ENCODE measurements at regions not wholly inside any gene's neighbourhood (a gene's known extent, or its start where the extent isn't known, plus 50 kb on each side); places are given as distances from the start of the nearest gene placed in this dataset.

GRCh38 chr12:41715256-41715655 is 429.4 kb downstream of the GXYLT1 start (continued):
- TF ChIP-seq, protein P1, sequence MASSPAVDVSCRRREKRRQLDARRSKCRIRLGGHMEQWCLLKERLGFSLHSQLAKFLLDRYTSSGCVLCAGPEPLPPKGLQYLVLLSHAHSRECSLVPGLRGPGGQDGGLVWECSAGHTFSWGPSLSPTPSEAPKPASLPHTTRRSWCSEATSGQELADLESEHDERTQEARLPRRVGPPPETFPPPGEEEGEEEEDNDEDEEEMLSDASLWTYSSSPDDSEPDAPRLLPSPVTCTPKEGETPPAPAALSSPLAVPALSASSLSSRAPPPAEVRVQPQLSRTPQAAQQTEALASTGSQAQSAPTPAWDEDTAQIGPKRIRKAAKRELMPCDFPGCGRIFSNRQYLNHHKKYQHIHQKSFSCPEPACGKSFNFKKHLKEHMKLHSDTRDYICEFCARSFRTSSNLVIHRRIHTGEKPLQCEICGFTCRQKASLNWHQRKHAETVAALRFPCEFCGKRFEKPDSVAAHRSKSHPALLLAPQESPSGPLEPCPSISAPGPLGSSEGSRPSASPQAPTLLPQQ (tag by site-specific recombination; IDR thresholded peaks at IDR 0.05): no peak
- TF ChIP-seq, protein P2, sequence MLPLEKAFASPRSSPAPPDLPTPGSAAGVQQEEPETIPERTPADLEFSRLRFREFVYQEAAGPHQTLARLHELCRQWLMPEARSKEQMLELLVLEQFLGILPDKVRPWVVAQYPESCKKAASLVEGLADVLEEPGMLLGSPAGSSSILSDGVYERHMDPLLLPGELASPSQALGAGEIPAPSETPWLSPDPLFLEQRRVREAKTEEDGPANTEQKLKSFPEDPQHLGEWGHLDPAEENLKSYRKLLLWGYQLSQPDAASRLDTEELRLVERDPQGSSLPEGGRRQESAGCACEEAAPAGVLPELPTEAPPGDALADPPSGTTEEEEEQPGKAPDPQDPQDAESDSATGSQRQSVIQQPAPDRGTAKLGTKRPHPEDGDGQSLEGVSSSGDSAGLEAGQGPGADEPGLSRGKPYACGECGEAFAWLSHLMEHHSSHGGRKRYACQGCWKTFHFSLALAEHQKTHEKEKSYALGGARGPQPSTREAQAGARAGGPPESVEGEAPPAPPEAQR (tag by site-specific recombination; IDR thresholded peaks at IDR 0.05): no peak
- TF ChIP-seq ZNF37A (tag by site-specific recombination; IDR thresholded peaks at IDR 0.05) (no peak), ZNF266 (tag by site-specific recombination; IDR thresholded peaks at IDR 0.05; ENCODE audit: low read depth) (no peak), ZNF184 (tag by site-specific recombination; IDR thresholded peaks at IDR 0.05) (no peak), ZNF510 (tag by site-specific recombination; IDR thresholded peaks at IDR 0.05; ENCODE audit: insufficient replicate concordance) (no peak), ZNF776 (tag by site-specific recombination; IDR thresholded peaks at IDR 0.05; ENCODE audit: borderline replicate concordance) (no peak)
- TF ChIP-seq, protein P3, sequence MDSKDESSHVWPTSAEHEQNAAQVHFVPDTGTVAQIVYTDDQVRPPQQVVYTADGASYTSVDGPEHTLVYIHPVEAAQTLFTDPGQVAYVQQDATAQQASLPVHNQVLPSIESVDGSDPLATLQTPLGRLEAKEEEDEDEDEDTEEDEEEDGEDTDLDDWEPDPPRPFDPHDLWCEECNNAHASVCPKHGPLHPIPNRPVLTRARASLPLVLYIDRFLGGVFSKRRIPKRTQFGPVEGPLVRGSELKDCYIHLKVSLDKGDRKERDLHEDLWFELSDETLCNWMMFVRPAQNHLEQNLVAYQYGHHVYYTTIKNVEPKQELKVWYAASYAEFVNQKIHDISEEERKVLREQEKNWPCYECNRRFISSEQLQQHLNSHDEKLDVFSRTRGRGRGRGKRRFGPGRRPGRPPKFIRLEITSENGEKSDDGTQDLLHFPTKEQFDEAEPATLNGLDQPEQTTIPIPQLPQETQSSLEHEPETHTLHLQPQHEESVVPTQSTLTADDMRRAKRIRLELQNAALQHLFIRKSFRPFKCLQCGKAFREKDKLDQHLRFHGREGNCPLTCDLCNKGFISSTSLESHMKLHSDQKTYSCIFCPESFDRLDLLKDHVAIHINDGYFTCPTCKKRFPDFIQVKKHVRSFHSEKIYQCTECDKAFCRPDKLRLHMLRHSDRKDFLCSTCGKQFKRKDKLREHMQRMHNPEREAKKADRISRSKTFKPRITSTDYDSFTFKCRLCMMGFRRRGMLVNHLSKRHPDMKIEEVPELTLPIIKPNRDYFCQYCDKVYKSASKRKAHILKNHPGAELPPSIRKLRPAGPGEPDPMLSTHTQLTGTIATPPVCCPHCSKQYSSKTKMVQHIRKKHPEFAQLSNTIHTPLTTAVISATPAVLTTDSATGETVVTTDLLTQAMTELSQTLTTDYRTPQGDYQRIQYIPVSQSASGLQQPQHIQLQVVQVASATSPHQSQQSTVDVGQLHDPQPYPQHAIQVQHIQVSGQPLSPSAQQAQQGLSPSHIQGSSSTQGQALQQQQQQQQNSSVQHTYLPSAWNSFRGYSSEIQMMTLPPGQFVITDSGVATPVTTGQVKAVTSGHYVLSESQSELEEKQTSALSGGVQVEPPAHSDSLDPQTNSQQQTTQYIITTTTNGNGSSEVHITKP (tag by site-specific recombination; IDR thresholded peaks at IDR 0.05): no peak

DNA sequence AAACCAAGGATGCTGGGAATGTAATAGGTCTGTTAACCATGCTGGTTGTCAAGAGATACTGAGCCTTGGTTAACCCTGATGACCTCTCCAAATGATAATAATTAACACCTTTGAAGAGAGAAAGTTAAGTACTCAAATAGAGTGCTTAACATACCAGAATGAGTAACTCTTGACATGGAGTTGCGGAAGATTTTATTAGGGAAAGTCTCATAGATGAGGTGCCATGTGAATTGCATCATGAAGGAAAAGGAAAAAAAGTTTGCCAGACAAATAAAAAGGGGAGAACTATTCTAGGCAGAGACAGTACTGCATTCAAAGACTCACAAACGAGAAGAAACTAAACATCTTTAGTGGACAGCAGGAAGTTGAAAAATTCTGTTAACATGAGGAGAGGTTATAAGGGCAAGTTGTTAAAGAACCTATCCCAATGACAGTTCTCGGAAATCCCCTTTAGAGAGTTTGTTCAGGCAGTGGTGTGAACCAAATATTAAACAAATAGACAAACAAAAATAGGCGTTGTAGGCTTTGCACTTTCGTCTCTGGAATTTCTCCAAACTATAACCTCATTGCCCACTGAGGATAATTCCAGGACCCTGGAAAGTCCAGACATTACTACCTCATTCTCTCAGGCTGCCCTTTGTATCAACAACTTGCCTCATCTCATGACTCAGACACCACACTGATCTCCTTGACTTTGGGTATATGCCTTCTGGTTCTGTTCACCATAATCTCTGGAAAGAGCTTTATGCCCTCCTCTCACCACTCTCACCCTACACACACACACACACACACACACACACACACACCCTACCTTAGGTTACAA is 435.0 kb downstream of the GXYLT1 start:
- POLR2A ChIA-PET: no interaction called here
- TF ChIP-seq, protein P3 (tag by site-specific recombination; IDR thresholded peaks at IDR 0.05): peak; percentile 56; the same call in 1 of the 2 replicates
- TF ChIP-seq MEIS1 (CRISPR knock-in tag; IDR thresholded peaks at IDR 0.05; ENCODE audit: borderline replicate concordance): no peak
- TF ChIP-seq HOXD13 (CRISPR knock-in tag; IDR thresholded peaks at IDR 0.05; ENCODE audit: borderline replicate concordance): no peak
- peak; percentile 47 for TF ChIP-seq ZNF335 (tag by site-specific recombination; conservative IDR thresholded peaks at IDR 0.05)
- TF ChIP-seq, protein P4, sequence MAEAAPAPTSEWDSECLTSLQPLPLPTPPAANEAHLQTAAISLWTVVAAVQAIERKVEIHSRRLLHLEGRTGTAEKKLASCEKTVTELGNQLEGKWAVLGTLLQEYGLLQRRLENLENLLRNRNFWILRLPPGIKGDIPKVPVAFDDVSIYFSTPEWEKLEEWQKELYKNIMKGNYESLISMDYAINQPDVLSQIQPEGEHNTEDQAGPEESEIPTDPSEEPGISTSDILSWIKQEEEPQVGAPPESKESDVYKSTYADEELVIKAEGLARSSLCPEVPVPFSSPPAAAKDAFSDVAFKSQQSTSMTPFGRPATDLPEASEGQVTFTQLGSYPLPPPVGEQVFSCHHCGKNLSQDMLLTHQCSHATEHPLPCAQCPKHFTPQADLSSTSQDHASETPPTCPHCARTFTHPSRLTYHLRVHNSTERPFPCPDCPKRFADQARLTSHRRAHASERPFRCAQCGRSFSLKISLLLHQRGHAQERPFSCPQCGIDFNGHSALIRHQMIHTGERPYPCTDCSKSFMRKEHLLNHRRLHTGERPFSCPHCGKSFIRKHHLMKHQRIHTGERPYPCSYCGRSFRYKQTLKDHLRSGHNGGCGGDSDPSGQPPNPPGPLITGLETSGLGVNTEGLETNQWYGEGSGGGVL (tag by site-specific recombination; IDR thresholded peaks at IDR 0.05): peak; percentile 69
- no peak for TF ChIP-seq ZNF433 (tag by site-specific recombination; IDR thresholded peaks at IDR 0.05; ENCODE audit: low read depth)
- TF ChIP-seq, protein P5, sequence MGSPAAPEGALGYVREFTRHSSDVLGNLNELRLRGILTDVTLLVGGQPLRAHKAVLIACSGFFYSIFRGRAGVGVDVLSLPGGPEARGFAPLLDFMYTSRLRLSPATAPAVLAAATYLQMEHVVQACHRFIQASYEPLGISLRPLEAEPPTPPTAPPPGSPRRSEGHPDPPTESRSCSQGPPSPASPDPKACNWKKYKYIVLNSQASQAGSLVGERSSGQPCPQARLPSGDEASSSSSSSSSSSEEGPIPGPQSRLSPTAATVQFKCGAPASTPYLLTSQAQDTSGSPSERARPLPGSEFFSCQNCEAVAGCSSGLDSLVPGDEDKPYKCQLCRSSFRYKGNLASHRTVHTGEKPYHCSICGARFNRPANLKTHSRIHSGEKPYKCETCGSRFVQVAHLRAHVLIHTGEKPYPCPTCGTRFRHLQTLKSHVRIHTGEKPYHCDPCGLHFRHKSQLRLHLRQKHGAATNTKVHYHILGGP (tag by site-specific recombination; IDR thresholded peaks at IDR 0.05): peak; percentile 31; the same call in 1 of the 2 replicates
- TF ChIP-seq ZNF112 (tag by site-specific recombination; IDR thresholded peaks at IDR 0.05): 0 out of 2 replicates have a peak, but pooled peaks have one; percentile 29
- no peak for TF ChIP-seq IKZF3 (tag by site-specific recombination; IDR thresholded peaks at IDR 0.05)
- TF ChIP-seq, protein P6, sequence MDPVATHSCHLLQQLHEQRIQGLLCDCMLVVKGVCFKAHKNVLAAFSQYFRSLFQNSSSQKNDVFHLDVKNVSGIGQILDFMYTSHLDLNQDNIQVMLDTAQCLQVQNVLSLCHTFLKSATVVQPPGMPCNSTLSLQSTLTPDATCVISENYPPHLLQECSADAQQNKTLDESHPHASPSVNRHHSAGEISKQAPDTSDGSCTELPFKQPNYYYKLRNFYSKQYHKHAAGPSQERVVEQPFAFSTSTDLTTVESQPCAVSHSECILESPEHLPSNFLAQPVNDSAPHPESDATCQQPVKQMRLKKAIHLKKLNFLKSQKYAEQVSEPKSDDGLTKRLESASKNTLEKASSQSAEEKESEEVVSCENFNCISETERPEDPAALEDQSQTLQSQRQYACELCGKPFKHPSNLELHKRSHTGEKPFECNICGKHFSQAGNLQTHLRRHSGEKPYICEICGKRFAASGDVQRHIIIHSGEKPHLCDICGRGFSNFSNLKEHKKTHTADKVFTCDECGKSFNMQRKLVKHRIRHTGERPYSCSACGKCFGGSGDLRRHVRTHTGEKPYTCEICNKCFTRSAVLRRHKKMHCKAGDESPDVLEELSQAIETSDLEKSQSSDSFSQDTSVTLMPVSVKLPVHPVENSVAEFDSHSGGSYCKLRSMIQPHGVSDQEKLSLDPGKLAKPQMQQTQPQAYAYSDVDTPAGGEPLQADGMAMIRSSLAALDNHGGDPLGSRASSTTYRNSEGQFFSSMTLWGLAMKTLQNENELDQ (tag by site-specific recombination; IDR thresholded peaks at IDR 0.05; ENCODE audit: low read depth): no peak
- TF ChIP-seq ZNF843 (tag by site-specific recombination; IDR thresholded peaks at IDR 0.05): no peak

More for the DNA sequence above, 435.0 kb downstream of the GXYLT1 start:
- no peak overlapping the region for H3K4me3 ChIP-seq (ENCODE audit: low read depth, low read length)
- H3K36me3 ChIP-seq (ENCODE audit: control insufficient read depth in 2 of 2, insufficient read depth in 1 of 2, low read length in 2 of 2): no peaks in the 10 kb centered on the region
- no peaks in the 10 kb centered on the region for H3K4me1 ChIP-seq (ENCODE audit: control insufficient read depth, insufficient read depth, low read length)
- H3K27ac ChIP-seq (ENCODE audit: extremely low read depth, low read depth, low read length): no peak overlapping the region
- H3K9me3 ChIP-seq (ENCODE audit: control insufficient read depth, insufficient read depth, low read depth, low read length): no peaks in the 10 kb centered on the region
- CTCF ChIA-PET: interaction anchor here (0.6 kb wide), 1 partner anchor 17 kb away, joined by 6 read pairs; no protein-coding TSS in a partner anchor

All from HEK293 (cell line).